ENCODE measurements at regions not wholly inside any gene's neighbourhood (a gene's known extent, or its start where the extent isn't known, plus 50 kb on each side); places are given as distances from the start of the nearest gene placed in this dataset.
"Not testable (repeated sequence)": the region's sequence is repeated elsewhere in the genome, so short reads cannot be mapped to it uniquely, and the experiment has no call there.

DNA sequence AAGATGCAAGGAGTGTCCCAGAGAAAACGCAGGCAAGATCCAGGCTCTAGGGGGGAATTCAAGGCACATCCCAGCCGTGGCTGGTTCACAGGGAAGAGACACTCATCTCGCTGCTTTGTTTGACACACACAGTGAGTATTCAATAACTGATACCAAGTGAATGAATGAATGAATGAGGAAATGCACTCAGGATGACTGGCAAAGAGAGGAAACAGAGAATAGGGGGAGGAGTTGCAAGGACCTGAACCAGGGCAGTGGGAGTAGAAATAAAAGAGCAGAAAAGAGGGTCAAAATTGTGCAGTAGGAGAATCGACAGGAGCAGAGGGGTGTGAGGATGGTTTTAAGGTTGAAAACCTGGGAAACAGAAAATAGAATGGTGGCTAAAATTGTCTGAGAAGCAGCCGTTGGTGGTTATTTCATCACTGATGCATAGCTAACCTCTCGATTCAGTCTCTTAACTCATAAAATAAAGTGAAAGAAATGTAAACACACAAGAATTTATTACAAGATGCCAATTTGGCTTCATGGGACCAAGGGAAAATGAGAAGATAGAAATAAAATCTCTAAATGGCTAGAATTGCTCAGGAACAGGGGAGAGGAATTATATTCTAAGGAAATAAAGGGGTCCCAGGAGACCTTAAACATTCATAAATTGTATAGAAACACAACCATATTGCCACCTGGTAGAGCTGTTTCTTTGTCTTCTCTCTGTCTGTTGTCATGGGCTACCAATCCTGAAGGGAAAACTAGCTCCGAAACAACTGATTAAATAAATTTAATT, 63.9 kb upstream of the PHLPP1 start:
- 77 to 81% methylated on average over 7 of the region's 7 CpGs for WGBS, 2 donors

DNA sequence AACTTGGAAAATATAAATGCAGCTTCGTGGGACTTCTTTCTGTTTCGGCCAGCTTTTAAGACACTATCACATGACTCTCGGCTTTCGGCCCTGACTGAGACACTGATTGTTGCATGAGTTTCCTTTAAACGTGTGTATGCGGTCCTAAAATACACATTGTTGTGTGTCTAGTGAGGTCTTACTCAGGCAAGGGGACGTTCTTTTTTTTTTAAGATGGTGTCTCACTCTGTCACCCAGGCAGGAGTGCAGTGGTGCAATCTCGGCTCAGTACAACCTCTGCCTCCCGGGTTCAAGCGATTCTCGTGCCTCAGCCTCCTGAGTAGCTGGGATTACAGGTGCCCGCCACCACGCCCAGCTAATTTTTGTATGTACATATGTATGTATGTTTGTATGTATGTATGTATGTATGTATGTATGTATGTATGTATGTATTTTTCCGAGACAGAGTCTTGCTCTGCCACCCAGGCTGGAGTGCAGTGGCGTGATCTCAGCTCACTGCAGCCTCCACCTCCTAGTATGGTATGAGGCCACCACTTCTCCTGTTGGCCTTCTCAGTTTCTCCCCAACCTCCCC, 63.2 kb upstream of the PHLPP1 start:
- ATAC-seq (ENCODE audit: insufficient read depth, low FRiP score); H3K27ac ChIP-seq (ENCODE audit: low read depth in 1 of 2, low read length in 1 of 2); DNase-seq; H3K9ac ChIP-seq (ENCODE audit: insufficient read depth in 1 of 2, low read length in 2 of 2); H3K27me3 ChIP-seq (ENCODE audit: control insufficient read depth in 3 of 3, insufficient read depth in 3 of 3, low read length in 2 of 3); H3K4me1 ChIP-seq (ENCODE audit: control insufficient read depth in 5 of 5, insufficient read depth in 5 of 5, low read length in 5 of 5); H3K36me3 ChIP-seq (ENCODE audit: control insufficient read depth in 4 of 4, insufficient read depth in 4 of 4, low read length in 4 of 4); H3K4me3 ChIP-seq; H3K9me3 ChIP-seq (ENCODE audit: control insufficient read depth in 4 of 4, insufficient read depth in 3 of 4, low read length in 3 of 4): not testable (repeated sequence)
- WGBS, 2 donors = 88 to 94% methylated on average over 15 of the region's 15 CpGs

More for the DNA sequence above, 63.9 kb upstream of the PHLPP1 start:
- Histone ChIP-seq H3K4me3 (no peak overlapping the region), H3K9me3 (ENCODE audit: control insufficient read depth in 4 of 4, insufficient read depth in 3 of 4, low read length in 3 of 4) (no peaks in the 10 kb centered on the region), H3K27ac (ENCODE audit: low read depth in 1 of 2, low read length in 1 of 2) (no peak overlapping the region), H3K9ac (ENCODE audit: insufficient read depth in 1 of 2, low read length in 2 of 2) (no peak overlapping the region), H3K27me3 (ENCODE audit: control insufficient read depth in 3 of 3, insufficient read depth in 3 of 3, low read length in 2 of 3) (no peaks in the 10 kb centered on the region), H3K36me3 (ENCODE audit: control insufficient read depth in 4 of 4, insufficient read depth in 4 of 4, low read length in 4 of 4) (no peaks in the 10 kb centered on the region), H3K4me1 (ENCODE audit: control insufficient read depth in 5 of 5, insufficient read depth in 5 of 5, low read length in 5 of 5) (no peaks in the 10 kb centered on the region)
- TF ChIP-seq CTCF (IDR thresholded peaks at IDR 0.05; ENCODE audit: control extremely low read depth, extremely low read depth) = no peak
- DNase-seq (no peak), ATAC-seq (ENCODE audit: insufficient read depth, low FRiP score) (no peak)

- Histone ChIP-seq H3K36me3 (ENCODE audit: control insufficient read depth in 4 of 4, insufficient read depth in 4 of 4, low read length in 4 of 4) (no peaks in the 10 kb centered on the region), H3K9me3 (ENCODE audit: control insufficient read depth in 4 of 4, insufficient read depth in 3 of 4, low read length in 3 of 4) (no peaks in the 10 kb centered on the region), H3K27me3 (ENCODE audit: control insufficient read depth in 3 of 3, insufficient read depth in 3 of 3, low read length in 2 of 3) (no peaks in the 10 kb centered on the region), H3K27ac (ENCODE audit: low read depth in 1 of 2, low read length in 1 of 2) (no peak overlapping the region), H3K4me1 (ENCODE audit: control insufficient read depth in 5 of 5, insufficient read depth in 5 of 5, low read length in 5 of 5) (no peaks in the 10 kb centered on the region), H3K4me3 (no peak overlapping the region), H3K9ac (ENCODE audit: insufficient read depth in 1 of 2, low read length in 2 of 2) (no peak overlapping the region)
- no peak for TF ChIP-seq CTCF (IDR thresholded peaks at IDR 0.05; ENCODE audit: control extremely low read depth, extremely low read depth)
- DNase-seq (no peak), ATAC-seq (ENCODE audit: insufficient read depth, low FRiP score) (no peak)
- WGBS, 2 donors = 81 to 90% methylated on average over 15 of the region's 15 CpGs
Measured at GRCh38 chr18:62655520-62656219, 59.7 kb upstream of the PHLPP1 start.

GRCh38 chr18:62658028-62658427, 57.3 kb upstream of the PHLPP1 start:
- H3K36me3 ChIP-seq (ENCODE audit: control insufficient read depth in 4 of 4, insufficient read depth in 4 of 4, low read length in 4 of 4) = no peaks in the 10 kb centered on the region
- DNase-seq (no peak), ATAC-seq (ENCODE audit: insufficient read depth, low FRiP score) (no peak)
- no peaks in the 10 kb centered on the region for H3K27me3 ChIP-seq (ENCODE audit: control insufficient read depth in 3 of 3, insufficient read depth in 3 of 3, low read length in 2 of 3)
- no peak overlapping the region for H3K27ac ChIP-seq (ENCODE audit: low read depth in 1 of 2, low read length in 1 of 2)
- no peaks in the 10 kb centered on the region for H3K9me3 ChIP-seq (ENCODE audit: control insufficient read depth in 4 of 4, insufficient read depth in 3 of 4, low read length in 3 of 4)
- H3K9ac ChIP-seq (ENCODE audit: insufficient read depth in 1 of 2, low read length in 2 of 2) = no peak overlapping the region
- WGBS, 2 donors = 47 to 95% methylated on average over 1 of the region's 1 CpG
- no peaks in the 10 kb centered on the region for H3K4me1 ChIP-seq (ENCODE audit: control insufficient read depth in 5 of 5, insufficient read depth in 5 of 5, low read length in 5 of 5)
- TF ChIP-seq CTCF (IDR thresholded peaks at IDR 0.05; ENCODE audit: control extremely low read depth, extremely low read depth) = no peak
- no peak overlapping the region for H3K4me3 ChIP-seq

Measured in lung (tissue), 11 donors.